H1 (cell line): ENCODE measurements at regions not wholly inside any gene's neighbourhood (a gene's known extent, or its start where the extent isn't known, plus 50 kb on each side); places are given as distances from the start of the nearest gene placed in this dataset.

Experiments used
- CTCF ChIA-PET: fragments of 300-600 bp; sonication (Branson Sonifier 250); formaldehyde crosslinking; loops from one replicate; lab custom pipeline; 2021; ENCODE audit not compliant: partially characterized antibody; lab: Charles Lee
- POLR2A ChIA-PET: fragments of 300-600 bp; sonication (Branson Sonifier 250); formaldehyde crosslinking; loops from one replicate; lab custom pipeline; 2021; ENCODE audit warnings: inconsistent platforms; ENCODE audit not compliant: partially characterized antibody; lab: Charles Lee
- DNase-seq, 2 experiments: peaks; one replicate each; pipeline versions ENCODE4 v3.0.0 to v3.0.0-alpha.2; 2010 to 2022; ENCODE audit warnings: low spot score in 2 of 2, low read depth in 1 of 2, mixed read lengths in 1 of 2
- FAIRE-seq: peaks from 2 replicates; lab custom pipeline; 2011; peaks lifted over from hg19 to GRCh38; lab: Jason Lieb, UNC
- H2AFZ ChIP-seq: 2 replicates; pipeline ENCODE4 v1.8.1; 2012; ENCODE audit warnings: low read length, inconsistent platforms
- H2AK5ac ChIP-seq: 2 replicates; pipeline ENCODE4 v1.6.1; 2013; ENCODE audit warnings: low read depth, low read length
- H2BK120ac ChIP-seq: replicated peaks from 2 replicates; pipeline ENCODE3; 2013; ENCODE audit warnings: low read depth, low read length, inconsistent platforms
- H2BK12ac ChIP-seq: 2 replicates; pipeline ENCODE4 v1.6.1; 2013; ENCODE audit warnings: low read depth, low read length
- H2BK15ac ChIP-seq: 2 replicates; pipeline ENCODE4 v1.6.1; 2013; ENCODE audit warnings: low read length
- H2BK20ac ChIP-seq: 2 replicates; pipeline ENCODE4 v1.6.1; 2013; ENCODE audit warnings: low read length
- H2BK5ac ChIP-seq: 2 replicates; pipeline ENCODE4 v1.6.1; 2013; ENCODE audit warnings: low read depth, low read length
- H3K14ac ChIP-seq: 2 replicates; pipeline ENCODE4 v1.6.1; 2013; ENCODE audit warnings: inconsistent platforms; ENCODE audit not compliant: insufficient read length
- H3K18ac ChIP-seq: 2 replicates; pipeline ENCODE4 v1.6.1; 2013; ENCODE audit warnings: low read length; ENCODE audit errors: extremely low read depth
- H3K23ac ChIP-seq: 2 replicates; pipeline ENCODE4 v1.6.1; 2013; ENCODE audit warnings: inconsistent platforms; ENCODE audit not compliant: insufficient read length
- H3K23me2 ChIP-seq: 2 replicates; pipeline ENCODE4 v1.6.1; 2013; ENCODE audit warnings: low read depth, low read length
- H3K27ac ChIP-seq: 2 replicates; pipeline ENCODE4 v1.6.1; 2011; ENCODE audit warnings: low read depth, low read length, inconsistent platforms
- H3K27me3 ChIP-seq, 4 experiments: replicated peaks in 1 of 4; 1 replicate in 1 of 4; 2 replicates in 3 of 4; pipeline versions ENCODE4 v1.6.1 to v1.8.1; 2011 to 2013; ENCODE audit warnings: low read length in 3 of 4, mild to moderate bottlenecking in 3 of 4, inconsistent platforms in 2 of 4, mixed read lengths in 2 of 4, moderate library complexity in 1 of 4; ENCODE audit not compliant: control insufficient read depth in 3 of 4, insufficient read depth in 3 of 4; ENCODE audit errors: extremely low read depth in 1 of 4
- H3K36me3 ChIP-seq, 4 experiments: 2 replicates each; pipeline versions ENCODE4 v1.6.1 to v1.8.1; 2011 to 2013; ENCODE audit warnings: mild to moderate bottlenecking in 4 of 4, low read length in 3 of 4, moderate library complexity in 2 of 4, control low read depth in 1 of 4, inconsistent platforms in 1 of 4; ENCODE audit not compliant: insufficient read depth in 4 of 4, control insufficient read depth in 2 of 4
- H3K4ac ChIP-seq: replicated peaks from 2 replicates; pipeline ENCODE3; 2013; ENCODE audit warnings: low read length, low read depth, mixed read lengths, inconsistent platforms; ENCODE audit not compliant: insufficient read length
- H3K4me1 ChIP-seq, 4 experiments: replicated peaks in 1 of 4; 1 replicate in 1 of 4; 2 replicates in 3 of 4; pipeline versions ENCODE4 v1.6.1 to v1.8.1; 2011 to 2013; ENCODE audit warnings: low read length in 3 of 4, inconsistent platforms in 2 of 4, mixed read lengths in 1 of 4; ENCODE audit not compliant: insufficient read depth in 4 of 4, control insufficient read depth in 3 of 4
- H3K4me2 ChIP-seq, 2 experiments: 2 replicates each; pipeline versions ENCODE4 v1.6.1 to v1.8.1; 2011 to 2013; ENCODE audit warnings: low read depth in 2 of 2, low read length in 2 of 2, control low read depth in 1 of 2, inconsistent platforms in 1 of 2, mild to moderate bottlenecking in 1 of 2; ENCODE audit not compliant: insufficient read depth in 1 of 2
- H3K4me3 ChIP-seq, 4 experiments: fragments of 200-600, 300-600 bp in 1 of 4; sonication (generic), shearing (Covaris generic), sonication (Bioruptor Twin) in 1 of 4; 2 replicates each; pipeline versions ENCODE4 v1.5.1 to v1.8.1; 2011 to 2016; ENCODE audit warnings: low read length in 4 of 4, low read depth in 3 of 4, control low read depth in 2 of 4, inconsistent platforms in 2 of 4, mild to moderate bottlenecking in 2 of 4, mixed read lengths in 1 of 4, moderate library complexity in 1 of 4; ENCODE audit not compliant: insufficient read depth in 2 of 4; ENCODE audit errors: extremely low read depth in 1 of 4
- H3K56ac ChIP-seq: replicated peaks from 2 replicates; pipeline ENCODE3; 2013; ENCODE audit warnings: low read depth, mild to moderate bottlenecking, mixed read lengths, low read length, inconsistent platforms; ENCODE audit not compliant: insufficient read length
- H3K79me1 ChIP-seq: 2 replicates; pipeline ENCODE4 v1.6.1; 2013; ENCODE audit warnings: low read depth, low read length, control low read depth
- H3K79me2 ChIP-seq, 2 experiments: 2 replicates each; pipeline versions ENCODE4 v1.6.1 to v1.8.1; 2012 to 2013; ENCODE audit warnings: low read length in 2 of 2, mild to moderate bottlenecking in 2 of 2, inconsistent platforms in 1 of 2; ENCODE audit not compliant: insufficient read depth in 2 of 2, control insufficient read depth in 1 of 2
- H3K9ac ChIP-seq, 4 experiments: replicated peaks in 1 of 4; 1 replicate in 1 of 4; 2 replicates in 3 of 4; pipeline versions ENCODE4 v1.6.1 to v1.8.1; 2011 to 2013; ENCODE audit warnings: low read depth in 3 of 4, low read length in 3 of 4, control low read depth in 2 of 4, mild to moderate bottlenecking in 2 of 4, moderate library complexity in 2 of 4, inconsistent platforms in 1 of 4; ENCODE audit errors: extremely low read depth in 1 of 4
- H3K9me3 ChIP-seq, 2 experiments: 2 replicates each; pipeline versions ENCODE4 v1.6.1 to v1.8.1; 2012 to 2013; ENCODE audit warnings: mild to moderate bottlenecking in 2 of 2, moderate library complexity in 2 of 2, control low read depth in 1 of 2, inconsistent platforms in 1 of 2, low read depth in 1 of 2, low read length in 1 of 2, mixed read lengths in 1 of 2; ENCODE audit not compliant: insufficient read depth in 2 of 2
- H4K20me1 ChIP-seq, 2 experiments: replicated peaks in 1 of 2; 2 replicates each; pipeline versions ENCODE3 to v1.8.1; 2011 to 2013; ENCODE audit warnings: inconsistent platforms in 2 of 2, low read length in 2 of 2, mild to moderate bottlenecking in 1 of 2; ENCODE audit not compliant: insufficient read depth in 2 of 2, control insufficient read depth in 1 of 2
- H4K5ac ChIP-seq: 2 replicates; pipeline ENCODE4 v1.6.1; 2013; ENCODE audit warnings: low read length, low read depth, mixed read lengths, inconsistent platforms; ENCODE audit not compliant: insufficient read length
- H4K8ac ChIP-seq: 2 replicates; pipeline ENCODE4 v1.8.0; 2013; ENCODE audit warnings: mild to moderate bottlenecking, moderate library complexity, low read length, inconsistent platforms; ENCODE audit not compliant: insufficient read depth; ENCODE audit errors: extremely low read depth
- H4K91ac ChIP-seq: replicated peaks from 2 replicates; pipeline ENCODE3; 2013; ENCODE audit warnings: low read length, mixed read lengths, inconsistent platforms; ENCODE audit not compliant: insufficient read length
- BACH1 ChIP-seq: IDR thresholded peaks from 2 replicates; pipeline ENCODE4 v1.6.1; 2012; ENCODE audit warnings: low read length, improper control_type of control experiment
- CEBPB ChIP-seq: IDR thresholded peaks from 2 replicates; pipeline ENCODE4 v1.6.1; 2012; ENCODE audit warnings: low read depth, low read length
- CHD2 ChIP-seq: IDR thresholded peaks from 2 replicates; pipeline ENCODE4 v1.6.1; 2012; ENCODE audit warnings: low read length, improper control_type of control experiment
- GTF2F1 ChIP-seq: IDR thresholded peaks from 2 replicates; pipeline ENCODE4 v1.6.1; 2012; ENCODE audit warnings: low read depth, low read length, improper control_type of control experiment, borderline replicate concordance
- MAX ChIP-seq: IDR thresholded peaks from 2 replicates; pipeline ENCODE4 v1.6.1; 2012; ENCODE audit warnings: inconsistent platforms
- NANOG ChIP-seq: IDR thresholded peaks from 2 replicates; pipeline ENCODE4 v1.6.1; 2011; ENCODE audit warnings: low read length, low read depth, mild to moderate bottlenecking, inconsistent platforms; ENCODE audit not compliant: insufficient read depth, poor library complexity, severe bottlenecking
- POLR2AphosphoS5 ChIP-seq: IDR thresholded peaks from 2 replicates; pipeline ENCODE4 v1.6.1; 2011; ENCODE audit warnings: low read depth, low read length
- POU5F1 ChIP-seq: IDR thresholded peaks from 2 replicates; pipeline ENCODE4 v1.6.1; 2011; ENCODE audit warnings: low read depth, mild to moderate bottlenecking, low read length, moderate library complexity
- RBBP5 ChIP-seq: IDR thresholded peaks from 2 replicates; pipeline ENCODE4 v1.7.1; 2012; ENCODE audit warnings: low read depth, mild to moderate bottlenecking, inconsistent platforms, low read length, moderate library complexity, borderline replicate concordance
- SIN3A ChIP-seq, 2 experiments: IDR thresholded peaks in 1 of 2; conservative IDR thresholded peaks in 1 of 2; 2 replicates each; pipeline ENCODE4 v1.6.1; 2011 to 2012; ENCODE audit warnings: low read length in 2 of 2, improper control_type of control experiment in 1 of 2, low read depth in 1 of 2, mild to moderate bottlenecking in 1 of 2
- SP2 ChIP-seq: IDR thresholded peaks from 2 replicates; pipeline ENCODE4 v1.6.1; 2012; ENCODE audit warnings: mild to moderate bottlenecking, low read length, inconsistent platforms
- SP4 ChIP-seq: IDR thresholded peaks from 2 replicates; pipeline ENCODE4 v1.6.1; 2012; ENCODE audit warnings: low read length, inconsistent platforms
- TAF1 ChIP-seq: IDR thresholded peaks from 2 replicates; pipeline ENCODE4 v1.6.1; 2011; ENCODE audit warnings: mild to moderate bottlenecking, low read depth, low read length
- TAF7 ChIP-seq: optimal IDR thresholded peaks from 2 replicates; pipeline ENCODE3; 2011; ENCODE audit warnings: low read depth, mild to moderate bottlenecking, inconsistent platforms, low read length, moderate library complexity, borderline replicate concordance
- TEAD4 ChIP-seq: IDR thresholded peaks from 2 replicates; pipeline ENCODE4 v1.6.1; 2012; ENCODE audit warnings: low read depth, low read length, inconsistent platforms, mixed read lengths
- WGBS, 2 experiments: shearing (Covaris generic) in 1 of 2; methylation state at CpG; one replicate each; pipeline versions ENCODE4 v1.1.6 to v1.1.7; 2013 to 2015; ENCODE audit warnings: low lambda C conversion rate in 2 of 2, mixed read lengths in 2 of 2, inconsistent platforms in 1 of 2, low coverage in 1 of 2, missing lambda C conversion rate in 1 of 2; ENCODE audit not compliant: insufficient replicate concordance in 2 of 2, insufficient coverage in 1 of 2, insufficient read length in 1 of 2; ENCODE audit errors: extremely low coverage in 1 of 2, missing lambda C conversion rate in 1 of 2; 5-methylcytosine and 5-hydroxymethylcytosine counted together

- FAIRE-seq = no peak
- no peak overlapping the region for H2BK120ac ChIP-seq
Measured at GRCh38 chr2:31762085-31762484, 181.3 kb upstream of the SRD5A2 start.

More at GRCh38 chr2:31762085-31762484, 181.3 kb upstream of the SRD5A2 start:
- Histone ChIP-seq H2BK5ac (no peak overlapping the region), H3K27me3 (no peaks in the 10 kb centered on the region), H4K8ac (no peak overlapping the region), H3K9me3 (peaks cover 12 to 37% of the 10 kb centered on the region in 2 experiments; a peak in 3 of 4 replicates), H4K91ac (no peak overlapping the region), H3K23me2 (no peaks in the 10 kb centered on the region), H4K20me1 (no peaks in the 10 kb centered on the region), H2BK15ac (no peak overlapping the region), H3K14ac (no peak overlapping the region), H3K23ac (no peak overlapping the region), H3K4me1 (no peaks in the 10 kb centered on the region), H3K79me2 (no peaks in the 10 kb centered on the region), H3K4ac (no peak overlapping the region), H3K79me1 (no peaks in the 10 kb centered on the region), H4K5ac (no peak overlapping the region), H3K9ac (no peak overlapping the region), H3K4me2 (no peak overlapping the region), H3K4me3 (no peak overlapping the region), H2BK20ac (no peak overlapping the region), H3K27ac (no peak overlapping the region), H3K36me3 (no peaks in the 10 kb centered on the region), H3K56ac (no peak overlapping the region), H2AK5ac (no peak overlapping the region), H2BK12ac (no peak overlapping the region), H2AFZ (no peak overlapping the region), H3K18ac (no peak overlapping the region)
- ChIA-PET CTCF (no interaction called here), POLR2A (no interaction called here)
- no peak for TF ChIP-seq BACH1
- no peak for TF ChIP-seq MAX
- TF ChIP-seq SP4 = no peak
- TF ChIP-seq TAF1 = no peak
- no peak for TF ChIP-seq CHD2
- TF ChIP-seq NANOG = no peak
- TF ChIP-seq POU5F1 = no peak
- TF ChIP-seq CEBPB = no peak
- TF ChIP-seq POLR2AphosphoS5 = no peak
- no peak for TF ChIP-seq SIN3A (conservative IDR thresholded peaks at IDR 0.05 in 1 of 2, IDR thresholded peaks at IDR 0.05 in 1 of 2; ENCODE audit: low read depth in 1 of 2, low read length in 2 of 2)
- no peak for TF ChIP-seq SP2
- no peak for TF ChIP-seq TAF7
- no peak for TF ChIP-seq GTF2F1
- TF ChIP-seq RBBP5 = no peak
- TF ChIP-seq TEAD4 = no peak
- WGBS, 2 experiments = 68% methylated on average over 2 of the region's 2 CpGs; no CpG with 5 or more reads in 1 of the 2 experiments
- DNase-seq = no peak
